ENCODE measurements at regions not wholly inside any gene's neighbourhood (a gene's known extent, or its start where the extent isn't known, plus 50 kb on each side); places are given as distances from the start of the nearest gene placed in this dataset.
"Not testable (repeated sequence)": the region's sequence is repeated elsewhere in the genome, so short reads cannot be mapped to it uniquely, and the experiment has no call there.

- H3K4me1 ChIP-seq (ENCODE audit: insufficient read depth, low read length) = no peaks in the 10 kb centered on the region
- no peaks in the 10 kb centered on the region for H3K36me3 ChIP-seq (ENCODE audit: insufficient read depth, low read length)
- no peaks in the 10 kb centered on the region; the same call in 1 of the 2 replicates for H3K9me3 ChIP-seq (ENCODE audit: insufficient read depth, low read depth, low read length)
- H3K4me3 ChIP-seq (ENCODE audit: low read length) = no peak overlapping the region
- no peak overlapping the region for H3K27ac ChIP-seq (ENCODE audit: low read depth, low read length)
- no peaks in the 10 kb centered on the region for H3K27me3 ChIP-seq (ENCODE audit: insufficient read depth, low read length)
- H3K9ac ChIP-seq (ENCODE audit: low read depth, low read length) = no peak overlapping the region
Observed at GRCh38 chr1:190667914-190668313, 190.2 kb upstream of the BRINP3 start.

- Histone ChIP-seq H3K27me3 (ENCODE audit: insufficient read depth, low read length) (no peaks in the 10 kb centered on the region), H3K4me3 (ENCODE audit: low read length) (no peak overlapping the region), H3K9me3 (ENCODE audit: insufficient read depth, low read depth, low read length) (peaks cover 6% of the 10 kb centered on the region; the same call in 1 of the 2 replicates), H3K9ac (ENCODE audit: low read depth, low read length) (no peak overlapping the region), H3K27ac (ENCODE audit: low read depth, low read length) (no peak overlapping the region), H3K4me1 (ENCODE audit: insufficient read depth, low read length) (no peaks in the 10 kb centered on the region), H3K36me3 (ENCODE audit: insufficient read depth, low read length) (no peaks in the 10 kb centered on the region)
- WGBS = 93% methylated on average over 4 of the region's 4 CpGs
Observed at GRCh38 chr1:190679044-190679443, 201.4 kb upstream of the BRINP3 start.

- no peak overlapping the region for H3K4me3 ChIP-seq (ENCODE audit: low read length)
- no peak overlapping the region for H3K27ac ChIP-seq (ENCODE audit: low read depth, low read length)
- peaks cover 2% of the 10 kb centered on the region; the same call in 1 of the 2 replicates for H3K9me3 ChIP-seq (ENCODE audit: insufficient read depth, low read depth, low read length)
- no peaks in the 10 kb centered on the region for H3K4me1 ChIP-seq (ENCODE audit: insufficient read depth, low read length)
- 92% methylated on average over 2 of the region's 2 CpGs for WGBS
- H3K27me3 ChIP-seq (ENCODE audit: insufficient read depth, low read length) = no peaks in the 10 kb centered on the region
- no peak overlapping the region for H3K9ac ChIP-seq (ENCODE audit: low read depth, low read length)
- no peaks in the 10 kb centered on the region for H3K36me3 ChIP-seq (ENCODE audit: insufficient read depth, low read length)
Observed at GRCh38 chr1:190679454-190679853, 201.8 kb upstream of the BRINP3 start.

- Histone ChIP-seq H3K4me3 (ENCODE audit: low read length) (no peak overlapping the region), H3K4me1 (ENCODE audit: insufficient read depth, low read length) (no peaks in the 10 kb centered on the region), H3K9ac (ENCODE audit: low read depth, low read length) (no peak overlapping the region), H3K9me3 (ENCODE audit: insufficient read depth, low read depth, low read length) (no peaks in the 10 kb centered on the region), H3K27me3 (ENCODE audit: insufficient read depth, low read length) (no peaks in the 10 kb centered on the region), H3K36me3 (ENCODE audit: insufficient read depth, low read length) (no peaks in the 10 kb centered on the region), H3K27ac (ENCODE audit: low read depth, low read length) (no peak overlapping the region)
- 93% methylated on average over 4 of the region's 4 CpGs for WGBS
Observed at GRCh38 chr1:190679983-190680382, 202.3 kb upstream of the BRINP3 start.

- H3K9me3 ChIP-seq (ENCODE audit: insufficient read depth, low read depth, low read length) = no peaks in the 10 kb centered on the region
- H3K36me3 ChIP-seq (ENCODE audit: insufficient read depth, low read length) = no peaks in the 10 kb centered on the region
- WGBS = 96% methylated on average over 3 of the region's 4 CpGs
- no peak overlapping the region for H3K9ac ChIP-seq (ENCODE audit: low read depth, low read length)
- H3K27ac ChIP-seq (ENCODE audit: low read depth, low read length) = no peak overlapping the region
- no peak overlapping the region for H3K4me3 ChIP-seq (ENCODE audit: low read length)
- H3K4me1 ChIP-seq (ENCODE audit: insufficient read depth, low read length) = no peaks in the 10 kb centered on the region
- H3K27me3 ChIP-seq (ENCODE audit: insufficient read depth, low read length) = no peaks in the 10 kb centered on the region
Observed at GRCh38 chr1:190685676-190686075, 208.0 kb upstream of the BRINP3 start.

- no peaks in the 10 kb centered on the region for H3K36me3 ChIP-seq (ENCODE audit: insufficient read depth, low read length)
- H3K27ac ChIP-seq (ENCODE audit: low read depth, low read length) = no peak overlapping the region
- no peaks in the 10 kb centered on the region for H3K4me1 ChIP-seq (ENCODE audit: insufficient read depth, low read length)
- H3K4me3 ChIP-seq (ENCODE audit: low read length) = no peak overlapping the region
- H3K9me3 ChIP-seq (ENCODE audit: insufficient read depth, low read depth, low read length) = no peaks in the 10 kb centered on the region
- WGBS = 100% methylated on average over 1 of the region's 1 CpG
- H3K9ac ChIP-seq (ENCODE audit: low read depth, low read length) = no peak overlapping the region
- no peaks in the 10 kb centered on the region for H3K27me3 ChIP-seq (ENCODE audit: insufficient read depth, low read length)
Observed at GRCh38 chr1:190688096-190688495, 210.4 kb upstream of the BRINP3 start.

- not testable (repeated sequence) for H3K36me3 ChIP-seq (ENCODE audit: insufficient read depth, low read length); H3K9me3 ChIP-seq (ENCODE audit: insufficient read depth, low read depth, low read length); H3K4me3 ChIP-seq (ENCODE audit: low read length); H3K27ac ChIP-seq (ENCODE audit: low read depth, low read length); H3K27me3 ChIP-seq (ENCODE audit: insufficient read depth, low read length); H3K4me1 ChIP-seq (ENCODE audit: insufficient read depth, low read length); H3K9ac ChIP-seq (ENCODE audit: low read depth, low read length)
- 96% methylated on average over 4 of the region's 4 CpGs for WGBS
Observed at GRCh38 chr1:190698488-190698887, 220.8 kb upstream of the BRINP3 start.

GRCh38 chr1:190699165-190699564 is 221.5 kb upstream of the BRINP3 start:
- Histone ChIP-seq H3K9ac (ENCODE audit: low read depth, low read length) (no peak overlapping the region), H3K36me3 (ENCODE audit: insufficient read depth, low read length) (no peaks in the 10 kb centered on the region), H3K9me3 (ENCODE audit: insufficient read depth, low read depth, low read length) (no peaks in the 10 kb centered on the region), H3K4me3 (ENCODE audit: low read length) (no peak overlapping the region), H3K27me3 (ENCODE audit: insufficient read depth, low read length) (no peaks in the 10 kb centered on the region), H3K4me1 (ENCODE audit: insufficient read depth, low read length) (no peaks in the 10 kb centered on the region), H3K27ac (ENCODE audit: low read depth, low read length) (no peak overlapping the region)
- WGBS = 98% methylated on average over 3 of the region's 3 CpGs

GRCh38 chr1:190708418-190709057 is 230.9 kb upstream of the BRINP3 start:
- Histone ChIP-seq H3K27ac (ENCODE audit: low read depth, low read length) (no peak overlapping the region), H3K27me3 (ENCODE audit: insufficient read depth, low read length) (no peaks in the 10 kb centered on the region), H3K9ac (ENCODE audit: low read depth, low read length) (no peak overlapping the region), H3K9me3 (ENCODE audit: insufficient read depth, low read depth, low read length) (no peaks in the 10 kb centered on the region), H3K4me3 (ENCODE audit: low read length) (no peak overlapping the region), H3K4me1 (ENCODE audit: insufficient read depth, low read length) (no peaks in the 10 kb centered on the region), H3K36me3 (ENCODE audit: insufficient read depth, low read length) (no peaks in the 10 kb centered on the region)
- WGBS = 100% methylated on average over 1 of the region's 4 CpGs

- Histone ChIP-seq H3K27ac (ENCODE audit: low read depth, low read length) (no peak overlapping the region), H3K9me3 (ENCODE audit: insufficient read depth, low read depth, low read length) (no peaks in the 10 kb centered on the region), H3K27me3 (ENCODE audit: insufficient read depth, low read length) (no peaks in the 10 kb centered on the region), H3K36me3 (ENCODE audit: insufficient read depth, low read length) (no peaks in the 10 kb centered on the region), H3K4me1 (ENCODE audit: insufficient read depth, low read length) (no peaks in the 10 kb centered on the region), H3K9ac (ENCODE audit: low read depth, low read length) (no peak overlapping the region), H3K4me3 (ENCODE audit: low read length) (no peak overlapping the region)
Observed at GRCh38 chr1:190711069-190711468, 233.4 kb upstream of the BRINP3 start.

- Histone ChIP-seq H3K9me3 (ENCODE audit: insufficient read depth, low read depth, low read length) (no peaks in the 10 kb centered on the region), H3K4me1 (ENCODE audit: insufficient read depth, low read length) (no peaks in the 10 kb centered on the region)
- no CpG with 5 or more reads among the region's 1 CpG for WGBS
Observed at GRCh38 chr1:190717055-190717454, 239.4 kb upstream of the BRINP3 start.

GRCh38 chr1:190736971-190737590 is 259.4 kb upstream of the BRINP3 start:
- no peaks in the 10 kb centered on the region for H3K4me1 ChIP-seq (ENCODE audit: insufficient read depth, low read length)
- 89% methylated on average over 7 of the region's 7 CpGs for WGBS
- H3K36me3 ChIP-seq (ENCODE audit: insufficient read depth, low read length) = no peaks in the 10 kb centered on the region
- H3K4me3 ChIP-seq (ENCODE audit: low read length) = no peak overlapping the region
- no peak overlapping the region for H3K9ac ChIP-seq (ENCODE audit: low read depth, low read length)
- no peaks in the 10 kb centered on the region for H3K9me3 ChIP-seq (ENCODE audit: insufficient read depth, low read depth, low read length)
- H3K27me3 ChIP-seq (ENCODE audit: insufficient read depth, low read length) = no peaks in the 10 kb centered on the region
- H3K27ac ChIP-seq (ENCODE audit: low read depth, low read length) = no peak overlapping the region

More at GRCh38 chr1:190717055-190717454, 239.4 kb upstream of the BRINP3 start:
- Histone ChIP-seq H3K27me3 (ENCODE audit: insufficient read depth, low read length) (no peaks in the 10 kb centered on the region), H3K27ac (ENCODE audit: low read depth, low read length) (no peak overlapping the region), H3K9ac (ENCODE audit: low read depth, low read length) (no peak overlapping the region), H3K36me3 (ENCODE audit: insufficient read depth, low read length) (no peaks in the 10 kb centered on the region), H3K4me3 (ENCODE audit: low read length) (no peak overlapping the region)

Data from HUES64 (cell line).